CD14-positive monocyte (primary cell): ENCODE measurements at regions not wholly inside any gene's neighbourhood (a gene's known extent, or its start where the extent isn't known, plus 50 kb on each side); places are given as distances from the start of the nearest gene placed in this dataset.

ENCODE experiments used
- DNase-seq, 3 donors: peaks; one replicate each; pipeline ENCODE4 v3.0.0-alpha.2; 2011 to 2022
- H2AFZ ChIP-seq: 2 replicates; pipeline ENCODE4 v1.6.0; 2012; ENCODE audit warnings: mild to moderate bottlenecking, low read depth, low read length, inconsistent platforms; ENCODE audit not compliant: insufficient read depth, poor library complexity, severe bottlenecking
- H3K27ac ChIP-seq, 2 donors: 1 replicate in 1 of 2; 2 replicates in 1 of 2; pipeline ENCODE4 v1.5.1; 2012 to 2013; ENCODE audit warnings: low read length in 2 of 2, control low read depth in 1 of 2, inconsistent platforms in 1 of 2, low read depth in 1 of 2, mild to moderate bottlenecking in 1 of 2
- H3K27me3 ChIP-seq, 2 donors: one replicate each; pipeline versions ENCODE4 v1.6.0 to v1.6.1; 2011 to 2013; ENCODE audit warnings: low read length in 2 of 2; ENCODE audit not compliant: control insufficient read depth in 2 of 2, insufficient read depth in 2 of 2
- H3K36me3 ChIP-seq, 2 donors: replicated peaks in 1 of 2; 1 replicate in 1 of 2; 2 replicates in 1 of 2; pipeline versions ENCODE4 v1.5.1 to v1.6.1; 2012 to 2013; ENCODE audit warnings: low read length in 2 of 2, control low read depth in 1 of 2, inconsistent platforms in 1 of 2, mild to moderate bottlenecking in 1 of 2; ENCODE audit not compliant: insufficient read depth in 2 of 2, control insufficient read depth in 1 of 2
- H3K4me1 ChIP-seq, 2 donors: 1 replicate in 1 of 2; 2 replicates in 1 of 2; pipeline versions ENCODE4 v1.5.1 to v1.6.1; 2012 to 2013; ENCODE audit warnings: low read length in 2 of 2, control low read depth in 1 of 2, inconsistent platforms in 1 of 2, mild to moderate bottlenecking in 1 of 2, moderate library complexity in 1 of 2; ENCODE audit not compliant: insufficient read depth in 2 of 2, control insufficient read depth in 1 of 2
- H3K4me2 ChIP-seq: replicated peaks from 2 replicates; pipeline ENCODE3; 2012; ENCODE audit warnings: low read length, moderate library complexity, mild to moderate bottlenecking; ENCODE audit not compliant: poor library complexity, severe bottlenecking; ENCODE audit errors: extremely low read depth
- H3K4me3 ChIP-seq, 3 experiments: fragments of 200-600 bp in 1 of 3; sonication (generic) in 1 of 3; replicated peaks in 1 of 3; 1 replicate in 2 of 3; 2 replicates in 1 of 3; pipeline ENCODE4 v1.5.1; 2011 to 2013; ENCODE audit warnings: low read length in 3 of 3, mild to moderate bottlenecking in 3 of 3, control low read depth in 2 of 3, low read depth in 2 of 3, inconsistent platforms in 1 of 3, moderate library complexity in 1 of 3
- H3K79me2 ChIP-seq: 2 replicates; pipeline ENCODE4 v1.6.0; 2012; ENCODE audit warnings: mild to moderate bottlenecking, control low read depth, inconsistent platforms, low read length, moderate library complexity; ENCODE audit not compliant: insufficient read depth
- H3K9ac ChIP-seq: 2 replicates; pipeline ENCODE4 v1.6.0; 2017; ENCODE audit warnings: low read length, mild to moderate bottlenecking; ENCODE audit not compliant: insufficient read depth, poor library complexity, severe bottlenecking
- H3K9me3 ChIP-seq, 2 donors: replicated peaks in 1 of 2; 1 replicate in 1 of 2; 2 replicates in 1 of 2; pipeline versions ENCODE4 v1.5.1 to v1.6.1; 2012 to 2013; ENCODE audit warnings: low read length in 2 of 2, control low read depth in 1 of 2; ENCODE audit not compliant: control insufficient read depth in 1 of 2, insufficient read depth in 1 of 2
- H4K20me1 ChIP-seq: 2 replicates; pipeline ENCODE4 v1.6.0; 2012; ENCODE audit warnings: mild to moderate bottlenecking, low read length, control low read depth, moderate library complexity; ENCODE audit not compliant: insufficient read depth
- H3K27ac Mint-ChIP-seq, 7 donors: one replicate each; pipeline ENCODE4 v1.8.0; 2020; ENCODE audit warnings: mild to moderate bottlenecking in 7 of 7, mixed read lengths in 7 of 7, moderate library complexity in 6 of 7, inconsistent platforms in 2 of 7
- H3K27me3 Mint-ChIP-seq, 3 donors: one replicate each; pipeline ENCODE4 v1.8.0; 2021 to 2022; ENCODE audit warnings: low read depth in 3 of 3, mild to moderate bottlenecking in 3 of 3, mixed read lengths in 3 of 3, moderate library complexity in 3 of 3, inconsistent platforms in 1 of 3
- H3K36me3 Mint-ChIP-seq, 2 donors: one replicate each; pipeline ENCODE4 v1.8.0; 2020; ENCODE audit warnings: mixed read lengths in 2 of 2, inconsistent platforms in 1 of 2, mild to moderate bottlenecking in 1 of 2
- H3K4me1 Mint-ChIP-seq: one replicate; pipeline ENCODE4 v1.8.0; 2020; ENCODE audit warnings: mild to moderate bottlenecking, mixed read lengths
- H3K4me3 Mint-ChIP-seq, 2 donors: one replicate each; pipeline ENCODE4 v1.8.0; 2020; ENCODE audit warnings: mild to moderate bottlenecking in 2 of 2, mixed read lengths in 2 of 2, moderate library complexity in 1 of 2
- H3K9me3 Mint-ChIP-seq, 7 donors: one replicate each; pipeline ENCODE4 v1.8.0; 2020 to 2022; ENCODE audit warnings: mixed read lengths in 7 of 7, mild to moderate bottlenecking in 6 of 7, moderate library complexity in 6 of 7, inconsistent platforms in 2 of 7
- WGBS: methylation state at CpG from one replicate; pipeline ENCODE4 v1.1.5; 2013; ENCODE audit warnings: missing lambda C conversion rate; ENCODE audit not compliant: insufficient coverage; 5-methylcytosine and 5-hydroxymethylcytosine counted together
- intact Hi-C, 2 donors: fragments of 100-400 bp; cut with micrococcal nuclease; formaldehyde crosslinking; loops; one replicate each; pipeline versions ENCODE4 v1.15.0 to v1.15.1; 2023
- TF ChIP-seq, protein P1 (sequence below): fragments of 200-600 bp; IDR thresholded peaks from one replicate; pipeline ENCODE4 v1.8.0; 2022; ENCODE audit warnings: antibody characterized with exemption, mild to moderate bottlenecking

DNA sequence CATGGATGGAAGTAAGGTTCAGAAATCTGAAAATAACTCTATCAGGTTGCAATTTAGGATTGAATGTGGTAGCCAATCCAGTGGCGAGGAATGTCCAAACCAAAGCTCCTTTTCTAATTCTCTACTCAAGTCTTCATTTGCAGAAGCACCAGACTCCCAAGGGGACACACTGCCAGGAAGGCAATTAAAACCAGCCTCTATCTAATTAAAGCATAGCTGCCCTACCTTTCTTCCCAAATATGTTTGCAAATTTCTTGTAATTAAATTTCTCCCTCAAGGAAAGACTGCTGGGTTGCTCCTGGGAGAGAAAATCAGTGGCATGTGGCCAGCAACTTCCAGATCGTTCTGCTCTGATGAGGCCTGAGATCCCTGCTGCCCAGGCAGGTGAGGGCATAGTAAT, 153.4 kb upstream of the MCTP2 start:
- no peaks in the 10 kb centered on the region for H3K36me3 Mint-ChIP-seq
- H3K9ac ChIP-seq = no peak overlapping the region
- H3K4me2 ChIP-seq = no peak overlapping the region
- H3K4me1 Mint-ChIP-seq = no peaks in the 10 kb centered on the region
- no peaks in the 10 kb centered on the region for H4K20me1 ChIP-seq
- H3K27ac Mint-ChIP-seq = no peak overlapping the region
- no peak overlapping the region for H2AFZ ChIP-seq
- H3K4me3 ChIP-seq = no peak overlapping the region
- no peaks in the 10 kb centered on the region for H3K79me2 ChIP-seq
- WGBS = no CpG with 5 or more reads among the region's 2 CpGs
- H3K27me3 ChIP-seq = no peaks in the 10 kb centered on the region
- H3K4me3 Mint-ChIP-seq = no peak overlapping the region
- H3K4me1 ChIP-seq = no peaks in the 10 kb centered on the region
- no peaks in the 10 kb centered on the region for H3K9me3 ChIP-seq
- H3K9me3 Mint-ChIP-seq = no peaks in the 10 kb centered on the region
- no peaks in the 10 kb centered on the region for H3K36me3 ChIP-seq
- no peak for DNase-seq
- TF ChIP-seq, protein P1, sequence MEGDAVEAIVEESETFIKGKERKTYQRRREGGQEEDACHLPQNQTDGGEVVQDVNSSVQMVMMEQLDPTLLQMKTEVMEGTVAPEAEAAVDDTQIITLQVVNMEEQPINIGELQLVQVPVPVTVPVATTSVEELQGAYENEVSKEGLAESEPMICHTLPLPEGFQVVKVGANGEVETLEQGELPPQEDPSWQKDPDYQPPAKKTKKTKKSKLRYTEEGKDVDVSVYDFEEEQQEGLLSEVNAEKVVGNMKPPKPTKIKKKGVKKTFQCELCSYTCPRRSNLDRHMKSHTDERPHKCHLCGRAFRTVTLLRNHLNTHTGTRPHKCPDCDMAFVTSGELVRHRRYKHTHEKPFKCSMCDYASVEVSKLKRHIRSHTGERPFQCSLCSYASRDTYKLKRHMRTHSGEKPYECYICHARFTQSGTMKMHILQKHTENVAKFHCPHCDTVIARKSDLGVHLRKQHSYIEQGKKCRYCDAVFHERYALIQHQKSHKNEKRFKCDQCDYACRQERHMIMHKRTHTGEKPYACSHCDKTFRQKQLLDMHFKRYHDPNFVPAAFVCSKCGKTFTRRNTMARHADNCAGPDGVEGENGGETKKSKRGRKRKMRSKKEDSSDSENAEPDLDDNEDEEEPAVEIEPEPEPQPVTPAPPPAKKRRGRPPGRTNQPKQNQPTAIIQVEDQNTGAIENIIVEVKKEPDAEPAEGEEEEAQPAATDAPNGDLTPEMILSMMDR = no peak
- H3K27ac ChIP-seq = no peak overlapping the region
- peaks cover 0 to 3% (median 1%) of the 10 kb centered on the region in 3 donors for H3K27me3 Mint-ChIP-seq
- intact Hi-C loops = no loop called here

DNA sequence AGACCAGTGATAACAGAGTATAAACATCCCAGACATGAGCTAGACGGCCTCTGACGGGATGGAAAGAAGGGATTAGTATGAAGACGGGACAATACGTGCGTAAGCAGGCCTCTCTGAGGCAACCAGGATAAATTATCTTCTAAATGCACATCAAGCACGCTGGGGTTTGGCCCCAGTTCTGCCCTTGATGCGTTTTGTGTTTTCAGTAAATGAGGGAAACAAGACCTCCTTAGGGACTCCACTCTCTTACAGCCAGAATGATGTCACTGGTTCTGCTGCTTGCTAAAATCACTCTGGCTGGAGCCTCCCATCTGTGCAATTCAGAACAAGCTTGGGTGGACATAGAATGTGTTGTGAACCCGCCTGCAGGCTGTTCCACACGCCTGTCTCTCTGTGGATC, 156.0 kb upstream of the MCTP2 start:
- Mint-ChIP-seq H3K27me3 (peaks cover 0 to 5% (median 4%) of the 10 kb centered on the region in 3 donors), H3K9me3 (peaks cover 0 to 4% (median 3%) of the 10 kb centered on the region in 7 donors), H3K27ac (no peak overlapping the region), H3K36me3 (no peaks in the 10 kb centered on the region), H3K4me1 (peaks cover 4% of the 10 kb centered on the region), H3K4me3 (no peak overlapping the region)
- H4K20me1 ChIP-seq = no peaks in the 10 kb centered on the region
- no peak overlapping the region for H3K4me2 ChIP-seq
- no peaks in the 10 kb centered on the region for H3K4me1 ChIP-seq
- WGBS = 100% methylated on average over 5 of the region's 9 CpGs
- no peak overlapping the region for H3K9ac ChIP-seq
- DNase-seq = no peak
- H2AFZ ChIP-seq = no peak overlapping the region
- peaks cover 0 to 2% of the 10 kb centered on the region in 2 donors for H3K9me3 ChIP-seq
- intact Hi-C loops = no loop called here
- H3K27ac ChIP-seq = no peak overlapping the region
- TF ChIP-seq, protein P1 = no peak
- no peaks in the 10 kb centered on the region for H3K79me2 ChIP-seq
- no peaks in the 10 kb centered on the region for H3K36me3 ChIP-seq
- H3K27me3 ChIP-seq = no peaks in the 10 kb centered on the region
- H3K4me3 ChIP-seq = no peak overlapping the region
